ENCODE measurements at regions not wholly inside any gene's neighbourhood (a gene's known extent, or its start where the extent isn't known, plus 50 kb on each side); places are given as distances from the start of the nearest gene placed in this dataset.
"Not testable (repeated sequence)": the region's sequence is repeated elsewhere in the genome, so short reads cannot be mapped to it uniquely, and the experiment has no call there.

DNA sequence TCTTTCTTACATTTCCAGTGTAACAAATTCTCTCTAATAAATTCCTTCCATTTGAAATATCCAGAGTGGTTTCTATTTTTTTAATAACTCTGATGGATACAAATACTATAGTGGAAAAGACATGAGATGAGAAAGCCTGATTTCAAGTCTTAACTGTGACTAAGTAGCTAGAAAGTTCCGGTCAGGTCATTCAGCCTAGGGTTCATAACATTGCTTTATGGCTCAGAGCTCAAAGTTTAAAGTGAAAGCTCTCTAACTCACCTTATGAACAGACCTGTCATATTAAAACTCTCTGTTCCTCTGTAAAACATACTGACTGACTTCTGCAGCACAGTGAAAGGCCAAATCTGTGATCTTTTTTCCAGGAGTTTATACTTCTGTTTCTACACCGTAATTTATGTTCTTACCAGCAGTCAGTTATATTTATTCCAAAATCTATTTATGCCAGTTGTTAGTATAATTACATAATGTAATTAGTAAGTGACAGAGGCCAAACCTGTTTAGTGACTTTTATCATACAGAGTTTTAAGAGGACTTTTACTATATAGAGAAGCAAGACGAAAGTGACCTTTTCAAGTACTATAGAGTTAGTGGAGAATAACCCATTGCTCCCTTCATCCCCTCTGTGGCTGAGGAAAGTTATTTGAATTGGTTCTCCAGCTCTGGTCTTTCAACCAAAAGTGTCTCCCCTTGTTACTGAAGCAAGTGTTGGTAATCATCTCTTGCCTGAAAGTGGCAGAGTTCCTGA lies 118.8 kb upstream of the PDE1A start:
- no peak for TF ChIP-seq EZH2 (IDR thresholded peaks at IDR 0.05; ENCODE audit: borderline replicate concordance, low read depth, low read length, severe bottlenecking)
- TF ChIP-seq, protein P1, sequence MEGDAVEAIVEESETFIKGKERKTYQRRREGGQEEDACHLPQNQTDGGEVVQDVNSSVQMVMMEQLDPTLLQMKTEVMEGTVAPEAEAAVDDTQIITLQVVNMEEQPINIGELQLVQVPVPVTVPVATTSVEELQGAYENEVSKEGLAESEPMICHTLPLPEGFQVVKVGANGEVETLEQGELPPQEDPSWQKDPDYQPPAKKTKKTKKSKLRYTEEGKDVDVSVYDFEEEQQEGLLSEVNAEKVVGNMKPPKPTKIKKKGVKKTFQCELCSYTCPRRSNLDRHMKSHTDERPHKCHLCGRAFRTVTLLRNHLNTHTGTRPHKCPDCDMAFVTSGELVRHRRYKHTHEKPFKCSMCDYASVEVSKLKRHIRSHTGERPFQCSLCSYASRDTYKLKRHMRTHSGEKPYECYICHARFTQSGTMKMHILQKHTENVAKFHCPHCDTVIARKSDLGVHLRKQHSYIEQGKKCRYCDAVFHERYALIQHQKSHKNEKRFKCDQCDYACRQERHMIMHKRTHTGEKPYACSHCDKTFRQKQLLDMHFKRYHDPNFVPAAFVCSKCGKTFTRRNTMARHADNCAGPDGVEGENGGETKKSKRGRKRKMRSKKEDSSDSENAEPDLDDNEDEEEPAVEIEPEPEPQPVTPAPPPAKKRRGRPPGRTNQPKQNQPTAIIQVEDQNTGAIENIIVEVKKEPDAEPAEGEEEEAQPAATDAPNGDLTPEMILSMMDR (IDR thresholded peaks at IDR 0.05; ENCODE audit: borderline replicate concordance, extremely low read depth, low read length, poor library complexity, severe bottlenecking): no peak
- H3K36me3 ChIP-seq (ENCODE audit: insufficient read depth, low read length): no peaks in the 10 kb centered on the region
- no peak overlapping the region for H2AFZ ChIP-seq (ENCODE audit: low read depth, low read length)

DNA sequence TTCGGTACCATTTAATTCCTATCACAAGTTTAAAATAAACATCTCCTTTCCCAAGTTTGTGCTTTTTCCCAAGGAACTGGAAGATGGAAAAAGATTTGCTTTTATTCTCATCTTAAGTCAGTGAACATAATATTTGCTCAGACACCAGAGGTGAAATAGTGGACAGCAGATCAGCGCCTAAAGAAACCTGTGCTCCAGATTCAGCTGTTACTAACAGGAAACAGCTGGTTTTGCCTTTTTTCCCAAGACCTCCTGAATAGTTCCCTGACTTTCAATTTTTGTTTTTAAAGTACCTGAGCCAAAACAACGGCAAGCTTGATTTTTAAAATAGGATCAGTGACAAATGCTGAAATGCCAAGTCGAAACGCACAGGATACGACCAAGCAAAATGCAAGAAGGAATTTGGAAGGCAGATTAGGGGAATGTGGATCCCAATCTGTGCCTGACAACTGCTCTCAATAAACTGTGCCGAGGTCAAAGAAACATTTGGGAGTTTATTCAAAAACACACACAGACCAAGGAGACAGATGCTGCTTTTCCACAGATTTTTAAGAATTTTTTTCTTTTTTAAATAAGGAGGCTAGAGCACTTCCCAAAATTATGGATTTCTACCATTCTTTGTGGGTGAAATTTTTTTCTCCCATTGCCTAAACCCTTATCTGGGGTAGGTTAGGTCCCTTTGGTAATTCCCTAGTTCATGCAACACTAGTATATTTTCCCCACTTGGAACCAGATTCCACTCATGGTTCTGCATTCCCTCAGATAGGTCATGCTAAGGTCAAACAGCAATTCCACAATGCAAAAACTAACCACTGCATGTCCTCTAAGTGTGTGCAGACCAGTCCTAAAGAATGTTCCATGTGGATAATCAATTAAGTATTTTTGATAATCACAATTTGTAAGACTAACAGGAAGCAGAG lies 121.5 kb upstream of the PDE1A start:
- no peak for DNase-seq
- no peak overlapping the region for H3K4me2 ChIP-seq (ENCODE audit: insufficient read depth, low read length)

More for the DNA sequence above, 118.8 kb upstream of the PDE1A start:
- Histone ChIP-seq H3K79me2 (ENCODE audit: insufficient read depth, low read length) (no peaks in the 10 kb centered on the region), H3K27me3 (ENCODE audit: insufficient read depth, low read length, poor library complexity) (peaks cover 6% of the 10 kb centered on the region), H4K20me1 (ENCODE audit: insufficient read depth, low read length) (no peaks in the 10 kb centered on the region), H3K27ac (ENCODE audit: low read length) (no peak overlapping the region), H3K4me1 (ENCODE audit: insufficient read depth, low read length) (no peaks in the 10 kb centered on the region), H3K9ac (ENCODE audit: low read depth, low read length) (no peak overlapping the region), H3K9me3 (ENCODE audit: insufficient read depth, low read length, severe bottlenecking) (no peaks in the 10 kb centered on the region), H3K4me3 (ENCODE audit: low read depth in 1 of 2, low read length in 2 of 2) (no peak overlapping the region), H3K4me2 (ENCODE audit: insufficient read depth, low read length) (no peak overlapping the region)
- DNase-seq: no peak
- no peak for ATAC-seq (ENCODE audit: insufficient read depth, low read depth)

DNA sequence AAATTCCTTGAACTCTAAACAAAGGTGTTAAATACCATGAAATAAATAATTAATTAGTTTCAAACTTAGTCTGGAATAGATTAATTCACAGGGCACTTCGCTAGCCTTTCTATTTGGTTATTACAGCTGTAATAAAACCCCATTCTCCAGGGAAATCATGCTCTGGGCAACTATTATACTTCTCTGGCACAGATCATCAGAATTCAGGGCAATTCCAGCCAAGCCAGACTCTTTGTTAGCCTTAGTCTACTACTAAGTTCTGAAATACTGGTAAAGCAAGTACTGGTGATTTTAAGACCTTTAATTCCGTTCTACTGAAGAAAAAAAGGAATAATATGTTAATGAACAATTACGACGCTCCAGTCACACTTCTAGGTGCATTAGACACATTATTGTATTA lies 123.4 kb upstream of the PDE1A start:
- Histone ChIP-seq H3K4me1 (ENCODE audit: insufficient read depth, low read length) (no peaks in the 10 kb centered on the region), H3K4me2 (ENCODE audit: insufficient read depth, low read length) (no peak overlapping the region), H3K4me3 (ENCODE audit: low read depth in 1 of 2, low read length in 2 of 2) (no peak overlapping the region), H4K20me1 (ENCODE audit: insufficient read depth, low read length) (no peaks in the 10 kb centered on the region), H3K27me3 (ENCODE audit: insufficient read depth, low read length, poor library complexity) (no peaks in the 10 kb centered on the region), H3K36me3 (ENCODE audit: insufficient read depth, low read length) (no peaks in the 10 kb centered on the region), H3K79me2 (ENCODE audit: insufficient read depth, low read length) (no peaks in the 10 kb centered on the region), H3K9me3 (ENCODE audit: insufficient read depth, low read length, severe bottlenecking) (no peaks in the 10 kb centered on the region), H2AFZ (ENCODE audit: low read depth, low read length) (no peak overlapping the region), H3K27ac (ENCODE audit: low read length) (no peak overlapping the region), H3K9ac (ENCODE audit: low read depth, low read length) (no peak overlapping the region)
- TF ChIP-seq, protein P1 (IDR thresholded peaks at IDR 0.05; ENCODE audit: borderline replicate concordance, extremely low read depth, low read length, poor library complexity, severe bottlenecking): no peak
- no peak for TF ChIP-seq EZH2 (IDR thresholded peaks at IDR 0.05; ENCODE audit: borderline replicate concordance, low read depth, low read length, severe bottlenecking)
- no peak for DNase-seq
- no peak for ATAC-seq (ENCODE audit: insufficient read depth, low read depth)

More for the DNA sequence above, 121.5 kb upstream of the PDE1A start:
- Histone ChIP-seq H3K4me1 (ENCODE audit: insufficient read depth, low read length) (no peaks in the 10 kb centered on the region), H3K27ac (ENCODE audit: low read length) (no peak overlapping the region), H3K4me3 (ENCODE audit: low read depth in 1 of 2, low read length in 2 of 2) (no peak overlapping the region), H3K9me3 (ENCODE audit: insufficient read depth, low read length, severe bottlenecking) (no peaks in the 10 kb centered on the region), H3K27me3 (ENCODE audit: insufficient read depth, low read length, poor library complexity) (peaks cover 3% of the 10 kb centered on the region), H4K20me1 (ENCODE audit: insufficient read depth, low read length) (no peaks in the 10 kb centered on the region), H3K79me2 (ENCODE audit: insufficient read depth, low read length) (no peaks in the 10 kb centered on the region), H3K36me3 (ENCODE audit: insufficient read depth, low read length) (no peaks in the 10 kb centered on the region), H2AFZ (ENCODE audit: low read depth, low read length) (no peak overlapping the region), H3K9ac (ENCODE audit: low read depth, low read length) (no peak overlapping the region)
- TF ChIP-seq, protein P1 (IDR thresholded peaks at IDR 0.05; ENCODE audit: borderline replicate concordance, extremely low read depth, low read length, poor library complexity, severe bottlenecking): no peak
- TF ChIP-seq EZH2 (IDR thresholded peaks at IDR 0.05; ENCODE audit: borderline replicate concordance, low read depth, low read length, severe bottlenecking): no peak
- no peak for ATAC-seq (ENCODE audit: insufficient read depth, low read depth)

DNA sequence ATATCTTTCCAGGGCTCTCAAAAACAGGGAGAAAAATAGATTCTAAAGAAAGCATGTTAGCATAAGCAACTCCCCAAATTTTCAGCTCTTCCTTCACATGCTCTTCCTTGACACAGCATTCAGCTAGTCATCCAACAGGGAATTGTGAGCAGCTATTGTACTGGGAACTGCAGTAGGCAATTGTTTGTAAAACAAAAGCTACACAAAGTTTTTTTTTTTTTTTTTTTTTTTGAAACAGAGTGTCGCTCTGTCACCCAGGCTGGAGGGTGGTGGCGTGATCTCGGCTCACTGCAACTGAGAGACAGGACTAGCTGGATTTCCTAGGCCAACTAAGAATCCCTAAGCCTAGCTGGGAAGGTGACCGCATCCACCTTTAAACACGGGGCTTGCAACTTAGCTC lies 125.4 kb upstream of the PDE1A start:
- not testable (repeated sequence) for H4K20me1 ChIP-seq (ENCODE audit: insufficient read depth, low read length); H3K4me1 ChIP-seq (ENCODE audit: insufficient read depth, low read length); H3K4me2 ChIP-seq (ENCODE audit: insufficient read depth, low read length); H3K9me3 ChIP-seq (ENCODE audit: insufficient read depth, low read length, severe bottlenecking); DNase-seq; H3K9ac ChIP-seq (ENCODE audit: low read depth, low read length); H3K4me3 ChIP-seq (ENCODE audit: low read depth in 1 of 2, low read length in 2 of 2); H3K27me3 ChIP-seq (ENCODE audit: insufficient read depth, low read length, poor library complexity); H3K36me3 ChIP-seq (ENCODE audit: insufficient read depth, low read length); H3K27ac ChIP-seq (ENCODE audit: low read length); ATAC-seq (ENCODE audit: insufficient read depth, low read depth); H3K79me2 ChIP-seq (ENCODE audit: insufficient read depth, low read length); H2AFZ ChIP-seq (ENCODE audit: low read depth, low read length)

DNA sequence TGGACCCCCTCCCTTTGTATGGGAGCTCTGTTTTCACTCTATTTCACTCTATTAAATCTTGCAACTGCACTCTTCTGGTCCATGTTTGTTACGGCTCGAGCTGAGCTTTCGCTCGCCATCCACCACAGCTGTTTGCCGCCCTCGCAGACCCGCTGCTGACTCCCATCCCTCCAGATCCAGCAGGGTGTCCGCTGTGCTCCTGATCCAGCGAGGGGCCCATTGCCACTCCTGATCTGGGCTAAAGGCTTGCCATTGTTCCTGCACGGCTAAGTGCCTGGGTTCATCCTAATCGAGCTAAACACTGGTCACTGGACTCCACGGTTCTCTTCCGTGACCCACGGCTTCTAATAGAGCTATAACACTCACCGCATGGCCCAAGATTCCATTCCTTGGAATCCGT lies 125.9 kb upstream of the PDE1A start:
- not testable (repeated sequence) for H3K4me1 ChIP-seq (ENCODE audit: insufficient read depth, low read length); H3K27me3 ChIP-seq (ENCODE audit: insufficient read depth, low read length, poor library complexity); H3K9me3 ChIP-seq (ENCODE audit: insufficient read depth, low read length, severe bottlenecking); H3K27ac ChIP-seq (ENCODE audit: low read length); ATAC-seq (ENCODE audit: insufficient read depth, low read depth); H3K79me2 ChIP-seq (ENCODE audit: insufficient read depth, low read length); H3K9ac ChIP-seq (ENCODE audit: low read depth, low read length); H3K4me3 ChIP-seq (ENCODE audit: low read depth in 1 of 2, low read length in 2 of 2); H3K36me3 ChIP-seq (ENCODE audit: insufficient read depth, low read length); H4K20me1 ChIP-seq (ENCODE audit: insufficient read depth, low read length); DNase-seq; H3K4me2 ChIP-seq (ENCODE audit: insufficient read depth, low read length); H2AFZ ChIP-seq (ENCODE audit: low read depth, low read length)

Data from DND-41 (cell line).